Daoy (cell line): ENCODE measurements at regions not wholly inside any gene's neighbourhood (a gene's known extent, or its start where the extent isn't known, plus 50 kb on each side); places are given as distances from the start of the nearest gene placed in this dataset.
"Not testable (repeated sequence)": the region's sequence is repeated elsewhere in the genome, so short reads cannot be mapped to it uniquely, and the experiment has no call there.

Experiments
- DNase-seq: peaks from one replicate; pipeline ENCODE4 v3.0.0-alpha.2; 2015; ENCODE audit warnings: low read depth

GRCh38 chr12:74119811-74120362 lies 417.7 kb upstream of the ATXN7L3B start:
- no peak for DNase-seq

- DNase-seq = no peak
These were observed 417.0 kb upstream of the ATXN7L3B start for GRCh38 chr12:74120644-74121043.

- DNase-seq = no peak
These were observed 407.9 kb upstream of the ATXN7L3B start for GRCh38 chr12:74129702-74130101.

GRCh38 chr12:74144396-74144795 lies 393.2 kb upstream of the ATXN7L3B start:
- DNase-seq = no peak

GRCh38 chr12:74145328-74145727 lies 392.3 kb upstream of the ATXN7L3B start:
- no peak for DNase-seq

- DNase-seq = no peak
These were observed 388.8 kb upstream of the ATXN7L3B start for GRCh38 chr12:74148849-74149248.

GRCh38 chr12:74152370-74152769 lies 385.3 kb upstream of the ATXN7L3B start:
- no peak for DNase-seq

GRCh38 chr12:74166096-74166495 lies 371.5 kb upstream of the ATXN7L3B start:
- no peak for DNase-seq

GRCh38 chr12:74169607-74170006 lies 368.0 kb upstream of the ATXN7L3B start:
- no peak for DNase-seq

GRCh38 chr12:74170645-74171477 lies 366.8 kb upstream of the ATXN7L3B start:
- DNase-seq = no peak

GRCh38 chr12:74171478-74171909 lies 366.1 kb upstream of the ATXN7L3B start:
- no peak for DNase-seq

GRCh38 chr12:74174961-74175360 lies 362.7 kb upstream of the ATXN7L3B start:
- not testable (repeated sequence) for DNase-seq

- DNase-seq = no peak
These were observed 352.3 kb upstream of the ATXN7L3B start for GRCh38 chr12:74185360-74185759.

GRCh38 chr12:74193191-74193590 lies 344.4 kb upstream of the ATXN7L3B start:
- DNase-seq = no peak

- no peak for DNase-seq
These were observed 333.4 kb upstream of the ATXN7L3B start for GRCh38 chr12:74204236-74204635.

- DNase-seq = no peak
These were observed 309.6 kb upstream of the ATXN7L3B start for GRCh38 chr12:74227846-74228545.

- no peak for DNase-seq
These were observed 308.0 kb upstream of the ATXN7L3B start for GRCh38 chr12:74229671-74230070.

- no peak for DNase-seq
These were observed 302.3 kb upstream of the ATXN7L3B start for GRCh38 chr12:74235342-74235741.

- no peak for DNase-seq
These were observed 296.3 kb upstream of the ATXN7L3B start for GRCh38 chr12:74241341-74241740.

- no peak for DNase-seq
These were observed 295.5 kb upstream of the ATXN7L3B start for GRCh38 chr12:74242088-74242487.

- DNase-seq = no peak
These were observed 292.2 kb upstream of the ATXN7L3B start for GRCh38 chr12:74245458-74245857.

- no peak for DNase-seq
These were observed 286.7 kb upstream of the ATXN7L3B start for GRCh38 chr12:74250891-74251290.

GRCh38 chr12:74253826-74254225 lies 283.8 kb upstream of the ATXN7L3B start:
- not testable (repeated sequence) for DNase-seq
